ENCODE measurements at regions not wholly inside any gene's neighbourhood (a gene's known extent, or its start where the extent isn't known, plus 50 kb on each side); places are given as distances from the start of the nearest gene placed in this dataset.

DNA sequence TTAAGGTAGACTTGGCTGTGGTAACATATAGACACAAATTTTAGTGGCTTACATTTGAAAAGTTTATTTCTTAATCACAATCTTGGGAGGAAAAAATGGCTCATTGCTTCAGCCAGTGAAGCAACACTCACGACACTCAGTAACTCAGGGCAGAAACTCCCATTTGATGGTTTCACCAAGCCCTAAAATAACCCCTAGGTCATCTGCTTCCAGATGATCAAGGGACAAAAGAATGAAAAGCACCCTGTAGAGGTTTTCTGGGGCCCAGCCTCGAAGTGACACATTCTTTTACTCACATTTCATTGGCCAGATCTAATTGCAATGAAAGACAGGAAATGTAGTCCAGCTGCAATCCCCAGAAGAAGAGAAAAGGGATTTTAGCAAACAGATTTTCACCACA, 275.9 kb downstream of the TMX3 start:
- DNase-seq (ENCODE audit: low read depth), result peak; percentile 70
- no peak for TF ChIP-seq CTCF (IDR thresholded peaks at IDR 0.05; ENCODE audit: insufficient read depth, low read length)
- no peak overlapping the region for H3K4me3 ChIP-seq (ENCODE audit: low read depth, low read length)

- H3K4me3 ChIP-seq (ENCODE audit: low read depth, low read length), result no peak overlapping the region
- no peak for TF ChIP-seq CTCF (IDR thresholded peaks at IDR 0.05; ENCODE audit: insufficient read depth, low read length)
- no peak for DNase-seq (ENCODE audit: low read depth)
These were observed 276.4 kb downstream of the TMX3 start for GRCh38 chr18:68438536-68438935.

GRCh38 chr18:68436485-68436884, 278.4 kb downstream of the TMX3 start:
- H3K4me3 ChIP-seq (ENCODE audit: low read depth, low read length), result no peak overlapping the region
- no peak for TF ChIP-seq CTCF (IDR thresholded peaks at IDR 0.05; ENCODE audit: insufficient read depth, low read length)
- no peak for DNase-seq (ENCODE audit: low read depth)

GRCh38 chr18:68435581-68435980, 279.3 kb downstream of the TMX3 start:
- no peak overlapping the region for H3K4me3 ChIP-seq (ENCODE audit: low read depth, low read length)
- DNase-seq (ENCODE audit: low read depth), result no peak
- TF ChIP-seq CTCF (IDR thresholded peaks at IDR 0.05; ENCODE audit: insufficient read depth, low read length), result no peak

DNA sequence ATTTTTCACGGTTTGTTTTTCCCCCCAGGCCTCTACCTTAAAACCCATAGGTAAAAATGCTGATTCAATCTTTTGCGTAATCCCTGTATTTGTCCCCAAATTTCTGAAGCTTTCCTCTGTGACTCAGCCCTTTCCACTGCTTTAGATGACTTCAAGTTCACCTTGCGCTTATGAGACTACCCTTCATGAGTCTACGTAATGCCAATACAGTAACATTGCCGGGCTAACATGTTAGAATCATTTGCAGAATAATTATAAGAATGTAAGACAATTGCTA, 283.0 kb downstream of the TMX3 start:
- TF ChIP-seq CTCF (IDR thresholded peaks at IDR 0.05; ENCODE audit: insufficient read depth, low read length), result no peak
- no peak overlapping the region for H3K4me3 ChIP-seq (ENCODE audit: low read depth, low read length)
- no peak for DNase-seq (ENCODE audit: low read depth)

GRCh38 chr18:68431111-68431921, 283.6 kb downstream of the TMX3 start:
- H3K4me3 ChIP-seq (ENCODE audit: low read depth, low read length), result no peak overlapping the region
- no peak for DNase-seq (ENCODE audit: low read depth)

More at GRCh38 chr18:68431111-68431921, 283.6 kb downstream of the TMX3 start:
- TF ChIP-seq CTCF (IDR thresholded peaks at IDR 0.05; ENCODE audit: insufficient read depth, low read length), result no peak
